HEK293 (cell line): ENCODE measurements at regions not wholly inside any gene's neighbourhood (a gene's known extent, or its start where the extent isn't known, plus 50 kb on each side); places are given as distances from the start of the nearest gene placed in this dataset.
"Not testable (repeated sequence)": the region's sequence is repeated elsewhere in the genome, so short reads cannot be mapped to it uniquely, and the experiment has no call there.

Experiments
- CTCF ChIA-PET: fragments of 350-600 bp; formaldehyde crosslinking; extraction: SDS; loops from one replicate; lab custom pipeline; 2021; ENCODE audit warnings: antibody characterized with exemption; lab: Yijun Ruan, JAX
- POLR2A ChIA-PET: fragments of 300-600 bp; formaldehyde crosslinking; extraction: SDS; loops from one replicate; lab custom pipeline; 2020; ENCODE audit warnings: antibody characterized with exemption, inconsistent platforms; lab: Yijun Ruan, JAX
- H3K27ac ChIP-seq: fragments of 200-500 bp; sonication (Bioruptor generic); 2 replicates; pipeline ENCODE4 v1.5.1; 2014; ENCODE audit warnings: low read depth, low read length, control low read depth, inconsistent platforms; ENCODE audit errors: extremely low read depth
- H3K36me3 ChIP-seq, 2 experiments: fragments of 200-500 bp in 1 of 2; sonication (Bioruptor generic) in 1 of 2; 1 replicate in 1 of 2; 2 replicates in 1 of 2; pipeline ENCODE4 v1.5.1; 2014 to 2017; ENCODE audit warnings: inconsistent platforms in 2 of 2, low read length in 2 of 2; ENCODE audit not compliant: control insufficient read depth in 2 of 2, insufficient read depth in 1 of 2
- H3K4me1 ChIP-seq: fragments of 200-500 bp; sonication (Bioruptor generic); 2 replicates; pipeline ENCODE4 v1.5.1; 2014; ENCODE audit warnings: mild to moderate bottlenecking, low read length, inconsistent platforms; ENCODE audit not compliant: control insufficient read depth, insufficient read depth
- H3K4me3 ChIP-seq: 2 replicates; pipeline ENCODE4 v1.5.1; 2011; ENCODE audit warnings: low read depth, mild to moderate bottlenecking, control low read depth, low read length, moderate library complexity
- H3K9me3 ChIP-seq: fragments of 200-500 bp; sonication (Bioruptor generic); 2 replicates; pipeline ENCODE4 v1.5.1; 2014; ENCODE audit warnings: low read depth, low read length, inconsistent platforms; ENCODE audit not compliant: control insufficient read depth, insufficient read depth
- CTCF ChIP-seq: fragments of 450-650 bp; formaldehyde crosslinking; IDR thresholded peaks from 2 replicates; pipeline ENCODE4 v1.5.1; 2016; ENCODE audit warnings: missing biosample characterization, missing genetic modification characterization
- GLIS1 ChIP-seq: fragments of 450-650 bp; formaldehyde crosslinking; IDR thresholded peaks from 2 replicates; pipeline ENCODE4 v1.5.1; 2016; ENCODE audit warnings: missing biosample characterization, missing genetic modification characterization
- SP3 ChIP-seq: fragments of 450-650 bp; formaldehyde crosslinking; IDR thresholded peaks from 2 replicates; pipeline ENCODE4 v1.5.1; 2016; ENCODE audit warnings: missing biosample characterization, missing genetic modification characterization
- ZFP37 ChIP-seq: fragments of 450-650 bp; formaldehyde crosslinking; IDR thresholded peaks from 2 replicates; pipeline ENCODE4 v1.5.1; 2016; ENCODE audit warnings: missing biosample characterization, missing genetic modification characterization
- ZNF10 ChIP-seq: fragments of 450-650 bp; formaldehyde crosslinking; IDR thresholded peaks from 2 replicates; pipeline ENCODE4 v1.5.1; 2017; ENCODE audit warnings: missing biosample characterization, missing genetic modification characterization
- ZNF112 ChIP-seq: fragments of 450-650 bp; formaldehyde crosslinking; IDR thresholded peaks from 2 replicates; pipeline ENCODE4 v1.5.0; 2017; ENCODE audit warnings: missing biosample characterization, missing genetic modification characterization
- ZNF362 ChIP-seq: fragments of 450-650 bp; formaldehyde crosslinking; IDR thresholded peaks from 2 replicates; pipeline ENCODE4 v1.5.1; 2016; ENCODE audit warnings: missing biosample characterization, missing genetic modification characterization
- ZNF391 ChIP-seq: fragments of 450-650 bp; formaldehyde crosslinking; IDR thresholded peaks from 2 replicates; pipeline ENCODE4 v1.5.1; 2016; ENCODE audit warnings: low read depth, missing biosample characterization, missing genetic modification characterization, borderline replicate concordance
- ZNF514 ChIP-seq: fragments of 450-650 bp; formaldehyde crosslinking; IDR thresholded peaks from 2 replicates; pipeline ENCODE4 v1.5.1; 2016; ENCODE audit warnings: missing biosample characterization, missing genetic modification characterization
- ZNF639 ChIP-seq: fragments of 450-650 bp; formaldehyde crosslinking; IDR thresholded peaks from 2 replicates; pipeline ENCODE4 v1.5.1; 2016; ENCODE audit warnings: missing biosample characterization, missing genetic modification characterization
- ZNF645 ChIP-seq: fragments of 450-650 bp; formaldehyde crosslinking; IDR thresholded peaks from 2 replicates; pipeline ENCODE4; 2016; ENCODE audit warnings: missing biosample characterization, missing genetic modification characterization
- ZNF654 ChIP-seq: fragments of 450-650 bp; formaldehyde crosslinking; IDR thresholded peaks from 2 replicates; pipeline ENCODE4 v1.5.1; 2016; ENCODE audit warnings: low read depth, missing biosample characterization, missing genetic modification characterization
- ZNF707 ChIP-seq: fragments of 450-650 bp; formaldehyde crosslinking; IDR thresholded peaks from 2 replicates; pipeline ENCODE4 v1.5.1; 2016; ENCODE audit warnings: missing biosample characterization, missing genetic modification characterization
- ZNF776 ChIP-seq: fragments of 450-650 bp; formaldehyde crosslinking; IDR thresholded peaks from 2 replicates; pipeline ENCODE4 v1.5.0; 2017; ENCODE audit warnings: missing biosample characterization, missing genetic modification characterization, borderline replicate concordance
- ZXDB ChIP-seq: fragments of 450-650 bp; formaldehyde crosslinking; IDR thresholded peaks from 2 replicates; pipeline ENCODE4 v1.5.1; 2016; ENCODE audit warnings: missing biosample characterization, missing genetic modification characterization

- POLR2A ChIA-PET, result no interaction called here
- Histone ChIP-seq H3K36me3 (no peaks in the 10 kb centered on the region), H3K27ac (no peak overlapping the region), H3K9me3 (no peaks in the 10 kb centered on the region), H3K4me3 (no peak overlapping the region), H3K4me1 (peaks cover 2% of the 10 kb centered on the region; the same call in 1 of the 2 replicates)
- CTCF ChIA-PET, result interaction anchor here (0.6 to 1.2 kb wide), 2 partner anchors 8 to 49 kb away, joined by 3 to 4 read pairs; no protein-coding TSS in a partner anchor
- TF ChIP-seq ZFP37 (tag by site-specific recombination), result no peak
- TF ChIP-seq ZNF10 (tag by site-specific recombination), result no peak
- no peak for TF ChIP-seq ZNF654 (tag by site-specific recombination)
- no peak for TF ChIP-seq ZNF776 (tag by site-specific recombination)
- no peak for TF ChIP-seq ZNF514
- TF ChIP-seq SP3 (tag by site-specific recombination), result no peak
- no peak for TF ChIP-seq ZNF391
- TF ChIP-seq ZNF645, result no peak
- TF ChIP-seq ZNF639, result no peak
- TF ChIP-seq CTCF (tag by site-specific recombination), result no peak
Measured at GRCh38 chr9:1890201-1890600, 124.9 kb upstream of the SMARCA2 start.

GRCh38 chr9:1890816-1891215 is 124.3 kb upstream of the SMARCA2 start:
- H3K27ac ChIP-seq, result no peak overlapping the region
- H3K36me3 ChIP-seq, result no peaks in the 10 kb centered on the region
- peaks cover 2% of the 10 kb centered on the region; the same call in 1 of the 2 replicates for H3K4me1 ChIP-seq
- TF ChIP-seq ZXDB (tag by site-specific recombination) (no peak), GLIS1 (tag by site-specific recombination) (peak; percentile 24; the same call in 1 of the 2 replicates), ZNF112 (tag by site-specific recombination) (no peak)
- TF ChIP-seq, all 188 proteins: peak for 1
- CTCF ChIA-PET, result interaction anchor here (1.2 kb wide), 1 partner anchor 49 kb away, joined by 4 read pairs; no protein-coding TSS in a partner anchor
- Histone ChIP-seq H3K9me3 (no peaks in the 10 kb centered on the region), H3K4me3 (no peak overlapping the region)
- POLR2A ChIA-PET, result interaction anchor here (0.7 kb wide), 1 partner anchor 251 kb away, joined by 3 read pairs; no protein-coding TSS in a partner anchor

GRCh38 chr9:1903080-1903704 is 112.0 kb upstream of the SMARCA2 start:
- H3K9me3 ChIP-seq, H3K36me3 ChIP-seq, H3K4me3 ChIP-seq, POLR2A ChIA-PET, H3K4me1 ChIP-seq, H3K27ac ChIP-seq, CTCF ChIA-PET: not testable (repeated sequence)
- peak; percentile 83 for TF ChIP-seq ZNF707

GRCh38 chr9:1907465-1907864 is 107.7 kb upstream of the SMARCA2 start:
- Histone ChIP-seq H3K4me1 (no peaks in the 10 kb centered on the region), H3K9me3 (no peaks in the 10 kb centered on the region), H3K4me3 (no peak overlapping the region), H3K27ac (no peak overlapping the region), H3K36me3 (no peaks in the 10 kb centered on the region)
- ChIA-PET POLR2A (no interaction called here), CTCF (interaction anchor here (0.6 kb wide), 3 partner anchors 178 to 300 kb away, joined by 3 to 4 read pairs (median 3); no protein-coding TSS in a partner anchor)
- TF ChIP-seq ZNF362 (tag by site-specific recombination), result no peak
